GM23338 (cell line): ENCODE measurements at regions not wholly inside any gene's neighbourhood (a gene's known extent, or its start where the extent isn't known, plus 50 kb on each side); places are given as distances from the start of the nearest gene placed in this dataset.

Experiments
- CREB1 ChIP-seq: fragments of 250-450 bp; sonication (Bioruptor Pico); IDR thresholded peaks from 2 replicates; pipeline ENCODE4 v1.5.0; 2020; ENCODE audit warnings: low read depth, mild to moderate bottlenecking, moderate library complexity
- CTCF ChIP-seq, 2 experiments: fragments of 200-600 bp in 1 of 2; sonication (generic) in 1 of 2; conservative IDR thresholded peaks; 2 replicates each; pipeline versions ENCODE4 v1.5.1 to v1.6.1; 2016 to 2017; ENCODE audit warnings: antibody characterized with exemption in 2 of 2, low read depth in 2 of 2, mild to moderate bottlenecking in 2 of 2, moderate library complexity in 1 of 2
- ETS1 ChIP-seq: IDR thresholded peaks from 2 replicates; pipeline ENCODE4 v1.6.1; 2016; ENCODE audit warnings: antibody characterized with exemption
- EZH2 ChIP-seq: fragments of 200-600 bp; sonication (generic); IDR thresholded peaks from one replicate; pipeline ENCODE4 v1.8.0; 2017; ENCODE audit warnings: antibody characterized with exemption, mild to moderate bottlenecking, low read depth; ENCODE audit not compliant: unreplicated experiment
- EZH2phosphoT487 ChIP-seq: fragments of 200-600 bp; sonication (generic); IDR thresholded peaks from one replicate; pipeline ENCODE4 v1.8.1; 2018; ENCODE audit warnings: antibody characterized with exemption; ENCODE audit not compliant: unreplicated experiment
- JUNB ChIP-seq: IDR thresholded peaks from one replicate; pipeline ENCODE4 v1.6.1; 2016; ENCODE audit warnings: antibody characterized with exemption; ENCODE audit not compliant: unreplicated experiment
- POLR2AphosphoS5 ChIP-seq: IDR thresholded peaks from 2 replicates; pipeline ENCODE4 v1.6.1; 2016; ENCODE audit warnings: antibody characterized with exemption, low read depth
- REST ChIP-seq: IDR thresholded peaks from one replicate; pipeline ENCODE4 v1.6.1; 2018; ENCODE audit warnings: antibody characterized with exemption; ENCODE audit not compliant: unreplicated experiment
- STAT1 ChIP-seq: IDR thresholded peaks from one replicate; pipeline ENCODE4 v1.6.1; 2016; ENCODE audit warnings: antibody characterized with exemption; ENCODE audit not compliant: unreplicated experiment

DNA sequence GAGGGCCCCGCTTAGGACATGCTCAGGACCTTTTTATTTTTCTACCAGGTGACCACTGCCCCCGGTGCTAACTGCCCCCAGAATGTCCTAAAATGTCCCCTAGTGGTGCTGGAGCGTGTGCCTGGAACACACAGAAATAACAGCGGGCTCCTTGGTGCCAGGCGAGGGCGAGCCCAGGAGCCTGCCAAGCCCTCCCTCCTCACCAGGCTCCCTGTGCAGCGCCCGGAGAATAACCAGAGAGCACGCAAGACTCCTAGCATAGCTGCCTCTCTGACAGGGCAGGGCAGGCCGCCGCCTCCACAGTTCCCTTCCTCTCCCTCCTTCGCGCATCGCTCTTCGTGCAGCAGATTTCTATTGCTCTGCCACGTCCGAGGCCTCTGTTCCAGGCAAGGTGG, 84.3 kb upstream of the ZNF516 start:
- TF ChIP-seq EZH2 (no peak), CTCF (conservative IDR thresholded peaks at IDR 0.05; ENCODE audit: low read depth in 2 of 2) (no peak), CREB1 (CRISPR knock-in tag) (no peak), EZH2phosphoT487 (no peak), JUNB (no peak), POLR2AphosphoS5 (no peak), REST (no peak), STAT1 (no peak), ETS1 (no peak)
